K562 (cell line): ENCODE measurements at regions not wholly inside any gene's neighbourhood (a gene's known extent, or its start where the extent isn't known, plus 50 kb on each side); places are given as distances from the start of the nearest gene placed in this dataset.

Experiments
- ATAC-seq: fragments of 200-7000 bp; cut with Tn5 transposase; 3 replicates; pipeline ENCODE4 v1.9.1; 2020; ENCODE audit warnings: moderate library complexity
- BruUV-seq: library from RNA; stranded (reverse); fragments of 400-500 nt; replicated peaks from 2 replicates; lab custom pipeline; 2021; lab: Mats Ljungman, UMichigan
- CTCF ChIA-PET: fragments of 300-600 bp; formaldehyde crosslinking; extraction: SDS; loops from one replicate; lab custom pipeline; 2021; ENCODE audit warnings: low intra/inter-chr PET ratio; lab: Yijun Ruan, JAX
- POLR2A ChIA-PET: fragments of 300-600, 350-650 bp; sonication (Branson Sonifier 250); formaldehyde crosslinking; extraction: SDS; loops from one replicate; lab custom pipeline; 2021; ENCODE audit warnings: antibody characterized with exemption, inconsistent platforms; lab: Yijun Ruan, JAX
- DNase-seq, 4 experiments: peaks; one replicate each; pipeline versions ENCODE4 v3.0.0 to v3.0.0-alpha.2; 2011 to 2018; ENCODE audit warnings: low spot score in 3 of 4, mixed read lengths in 3 of 4; ENCODE audit errors: extremely low read depth in 1 of 4
- FAIRE-seq: peaks from 2 replicates; lab custom pipeline; 2011; peaks lifted over from hg19 to GRCh38; lab: Jason Lieb, UNC
- H2AFZ ChIP-seq: 2 replicates; pipeline ENCODE4 v1.6.0; 2011; ENCODE audit warnings: low read depth, low read length, control low read depth, inconsistent platforms
- H3K27ac ChIP-seq: fragments of 200-600 bp; 3 replicates; pipeline ENCODE4 v1.8.0; 2011; ENCODE audit warnings: low read depth, mild to moderate bottlenecking, control low read depth, inconsistent platforms, low read length, moderate library complexity, mixed read lengths; ENCODE audit errors: extremely low read depth
- H3K27me3 ChIP-seq, 2 experiments: fragments of 300-600 bp in 1 of 2; 2 replicates in 1 of 2; 3 replicates in 1 of 2; pipeline versions ENCODE4 v1.6.0 to v1.8.0; 2011; ENCODE audit warnings: inconsistent platforms in 2 of 2, low read length in 2 of 2, mild to moderate bottlenecking in 1 of 2, mixed read lengths in 1 of 2, moderate library complexity in 1 of 2; ENCODE audit not compliant: control insufficient read depth in 2 of 2, insufficient read depth in 2 of 2
- H3K36me3 ChIP-seq: fragments of 300-600 bp; 3 replicates; pipeline ENCODE4 v1.8.0; 2011; ENCODE audit warnings: mild to moderate bottlenecking, low read length, inconsistent platforms; ENCODE audit not compliant: control insufficient read depth, insufficient read depth
- H3K4me1 ChIP-seq, 2 experiments: fragments of 200-600 bp in 1 of 2; replicated peaks in 1 of 2; 2 replicates in 1 of 2; 3 replicates in 1 of 2; pipeline versions ENCODE4 v1.5.1 to v1.8.0; 2011; ENCODE audit warnings: inconsistent platforms in 2 of 2, low read length in 2 of 2, mild to moderate bottlenecking in 1 of 2, mixed read lengths in 1 of 2, moderate library complexity in 1 of 2; ENCODE audit not compliant: control insufficient read depth in 2 of 2, insufficient read depth in 2 of 2
- H3K4me2 ChIP-seq: 2 replicates; pipeline ENCODE4 v1.6.1; 2011; ENCODE audit warnings: low read length, control low read depth, inconsistent platforms, mixed read lengths; ENCODE audit not compliant: insufficient read depth
- H3K4me3 ChIP-seq: fragments of 200-600 bp; sonication (generic), shearing (Covaris generic); 2 replicates; pipeline ENCODE4 v1.5.1; 2016; ENCODE audit warnings: control low read depth, inconsistent platforms
- H3K79me2 ChIP-seq: fragments of 200-600 bp; 3 replicates; pipeline ENCODE4 v1.8.0; 2011; ENCODE audit warnings: low read length, inconsistent platforms; ENCODE audit not compliant: control insufficient read depth, insufficient read depth
- H3K9ac ChIP-seq, 2 experiments: 2 replicates each; pipeline versions ENCODE4 v1.6.0 to v1.6.1; 2011; ENCODE audit warnings: low read depth in 2 of 2, low read length in 2 of 2, control low read depth in 1 of 2, inconsistent platforms in 1 of 2, mild to moderate bottlenecking in 1 of 2, mixed read lengths in 1 of 2; ENCODE audit not compliant: insufficient read depth in 1 of 2
- H3K9me1 ChIP-seq: one replicate; pipeline ENCODE4 v1.6.0; 2011; ENCODE audit warnings: inconsistent platforms, mild to moderate bottlenecking, low read length, moderate library complexity; ENCODE audit not compliant: control insufficient read depth, insufficient read depth
- H3K9me3 ChIP-seq: replicated peaks from 2 replicates; pipeline ENCODE4 v1.5.1; 2011; ENCODE audit warnings: low read depth, low read length, inconsistent platforms; ENCODE audit not compliant: control insufficient read depth, insufficient read depth
- H4K20me1 ChIP-seq: replicated peaks from 2 replicates; pipeline ENCODE4 v1.6.1; 2011; ENCODE audit warnings: low read length, inconsistent platforms, mixed read lengths; ENCODE audit not compliant: control insufficient read depth, insufficient read depth
- C11orf30 ChIP-seq: fragments of 450-650 bp; IDR thresholded peaks from 2 replicates; pipeline ENCODE4 v1.6.1; 2016; ENCODE audit warnings: low read depth, mild to moderate bottlenecking
- CBFA2T3 ChIP-seq: fragments of 450-650 bp; IDR thresholded peaks from 2 replicates; pipeline ENCODE4 v1.6.1; 2017
- HMBOX1 ChIP-seq: sonication (generic); IDR thresholded peaks from 2 replicates; pipeline ENCODE4 v1.6.1; 2016
- HNRNPK ChIP-seq: fragments of 200-400 bp; formaldehyde crosslinking; IDR thresholded peaks from one replicate; pipeline ENCODE4 v1.6.1; 2018; ENCODE audit warnings: mild to moderate bottlenecking, low read depth, low read length; ENCODE audit not compliant: poor library complexity, severe bottlenecking
- MAFG ChIP-seq: fragments of 450-650 bp; conservative IDR thresholded peaks from 2 replicates; pipeline ENCODE4 v1.6.1; 2016; ENCODE audit warnings: missing genetic modification characterization, missing compliant biosample characterization
- POLR3G ChIP-seq: IDR thresholded peaks from 2 replicates; pipeline ENCODE4 v1.6.1; 2011; ENCODE audit not compliant: insufficient read length, insufficient replicate concordance; ENCODE audit errors: extremely low read depth
- ZNF134 ChIP-seq: fragments of 250-450 bp; sonication (Bioruptor Pico); conservative IDR thresholded peaks from 2 replicates; pipeline ENCODE4 v1.4.0; 2020
- ZNF316 ChIP-seq: fragments of 450-650 bp; IDR thresholded peaks from 2 replicates; pipeline ENCODE4 v1.6.1; 2016
- ZNF592 ChIP-seq: fragments of 450-650 bp; IDR thresholded peaks from 2 replicates; pipeline ENCODE4 v1.6.1; 2017; ENCODE audit warnings: antibody characterized with exemption, mild to moderate bottlenecking
- WGBS: fragments of 100-300 bp; shearing (Covaris generic); methylation state at CpG from one replicate; pipeline ENCODE4 v1.1.6; 2016; ENCODE audit warnings: low coverage, mixed read lengths; ENCODE audit not compliant: insufficient coverage; ENCODE audit errors: missing lambda C conversion rate; 5-methylcytosine and 5-hydroxymethylcytosine counted together
- in situ Hi-C: fragments of 300-500 bp; cut with MboI; formaldehyde crosslinking; loops from 4 replicates; pipeline ENCODE4 v1.15.0; 2018; ENCODE audit warnings: inconsistent platforms, mixed read lengths
- intact Hi-C: fragments of 100-400 bp; cut with micrococcal nuclease; formaldehyde crosslinking; loops from 2 replicates; pipeline ENCODE4 v1.14.2; 2022

GRCh38 chr7:119944601-119944972 lies 328.4 kb upstream of the KCND2 start (continued):
- peak; percentile 44; the same call in 1 of the 2 replicates for TF ChIP-seq ZNF592
- peak; percentile 18; the same call in 1 of the 2 replicates for TF ChIP-seq CBFA2T3
- TF ChIP-seq POLR3G: no peak

- CTCF ChIA-PET: no interaction called here
- no peaks in the 10 kb centered on the region for H3K36me3 ChIP-seq
- H3K27me3 ChIP-seq: no peaks in the 10 kb centered on the region
- no peak overlapping the region for H3K4me2 ChIP-seq
- intact Hi-C loops: loop anchor here (5.0 kb wide), 1 partner anchor 1046 kb away; no protein-coding TSS in a partner anchor
- FAIRE-seq (no peak), DNase-seq (no peak), ATAC-seq (no peak)
- WGBS: 59% methylated on average over 1 of the region's 1 CpG
- peaks cover 0 to 8% of the 10 kb centered on the region in 2 experiments; a peak in 2 of 5 replicates for H3K4me1 ChIP-seq
- peak overlapping the region in 1 of 2 experiments; percentile 9; a peak in 1 of 4 replicates for H3K9ac ChIP-seq
- in situ Hi-C loops: no loop called here
- H3K79me2 ChIP-seq: peaks cover 50% of the 10 kb centered on the region
- POLR2A ChIA-PET: interaction anchor here (0.6 to 0.8 kb wide), 2 partner anchors 38 to 373 kb away, joined by 3 to 5 read pairs; no protein-coding TSS in a partner anchor
- no TSS peak for BruUV-seq
- H2AFZ ChIP-seq: no peak overlapping the region
- no peaks in the 10 kb centered on the region for H4K20me1 ChIP-seq
- no peaks in the 10 kb centered on the region for H3K9me1 ChIP-seq
- no peaks in the 10 kb centered on the region for H3K9me3 ChIP-seq
- H3K27ac ChIP-seq: no peak overlapping the region; the same call in 2 of the 3 replicates
- TF ChIP-seq MAFG (tag) (peak; percentile 37), ZNF134 (CRISPR knock-in tag) (no peak), C11orf30 (peak; percentile 57), ZNF316 (peak; percentile 73), HMBOX1 (no peak), HNRNPK (no peak)
- H3K4me3 ChIP-seq: no peak overlapping the region
Measured at GRCh38 chr7:119945822-119946221, 327.2 kb upstream of the KCND2 start.
